ENCODE measurements at regions not wholly inside any gene's neighbourhood (a gene's known extent, or its start where the extent isn't known, plus 50 kb on each side); places are given as distances from the start of the nearest gene placed in this dataset.

DNA sequence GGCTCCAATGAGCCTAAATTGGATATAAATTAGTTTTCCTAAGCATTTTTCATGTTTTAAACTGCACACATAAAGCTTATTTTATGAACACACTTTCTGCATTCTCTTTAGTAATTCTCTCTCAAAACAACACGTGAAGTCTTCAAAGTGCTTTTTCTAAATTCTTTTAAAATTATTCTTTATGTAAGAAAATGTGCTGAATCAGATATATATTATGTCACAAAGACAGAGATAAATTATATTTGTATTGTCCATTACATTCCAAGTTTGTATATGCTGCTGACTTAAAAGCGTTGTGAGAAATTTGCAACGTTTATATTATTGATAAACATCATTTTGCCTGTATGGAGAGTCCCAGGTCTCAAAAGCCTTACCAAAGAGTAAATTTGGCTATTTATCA lies 465.2 kb downstream of the BCAT1 start:
- no peak for DNase-seq (ENCODE audit: low read depth in 1 of 2, low spot score in 1 of 2)
- Histone ChIP-seq H3K4me3 (replicated peaks; ENCODE audit: insufficient read depth, low read length) (no peak overlapping the region), H3K27ac (replicated peaks) (no peak overlapping the region), H3K27me3 (ENCODE audit: insufficient read depth, poor library complexity, severe bottlenecking) (no peaks in the 10 kb centered on the region)
- TF ChIP-seq SPI1 (IDR thresholded peaks at IDR 0.05; ENCODE audit: borderline replicate concordance, low read depth), result no peak
- no peak for TF ChIP-seq POLR2AphosphoS5 (IDR thresholded peaks at IDR 0.05; ENCODE audit: low read depth)

DNA sequence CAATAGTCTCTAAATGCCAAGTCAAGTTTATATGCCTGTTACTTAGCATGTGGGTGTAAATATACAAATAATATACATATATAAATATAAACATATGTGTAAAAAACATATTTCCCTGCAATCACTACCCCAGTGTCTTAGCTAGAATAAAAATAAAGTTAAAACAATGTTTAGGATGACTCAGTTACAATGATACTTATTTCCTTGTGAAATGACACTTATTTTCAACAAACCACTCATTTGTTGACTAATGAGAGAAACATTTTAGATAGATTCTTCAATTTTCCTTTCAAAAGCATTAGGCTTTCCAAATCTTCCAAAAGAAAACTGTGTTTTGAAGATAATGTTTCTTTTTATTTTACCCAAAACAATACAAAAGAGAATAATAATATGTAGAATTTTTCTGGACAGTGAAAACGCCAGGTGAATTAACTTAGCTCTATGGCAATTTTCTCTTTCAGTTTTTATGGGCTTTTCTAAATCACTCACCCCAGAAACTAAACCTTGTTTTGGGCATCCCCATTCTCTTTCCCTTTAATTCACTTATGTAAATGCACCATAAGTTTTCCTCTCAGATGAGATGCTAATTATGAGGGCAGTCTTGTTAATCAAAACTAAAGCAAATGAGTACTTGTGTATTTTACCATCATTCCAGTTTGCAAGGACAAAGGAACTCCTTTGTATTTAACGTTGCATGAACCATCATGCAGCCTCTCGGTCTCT lies 465.9 kb downstream of the BCAT1 start:
- H3K4me3 ChIP-seq (replicated peaks; ENCODE audit: insufficient read depth, low read length), result no peak overlapping the region
- no peak overlapping the region for H3K27ac ChIP-seq (replicated peaks)
- H3K27me3 ChIP-seq (ENCODE audit: insufficient read depth, poor library complexity, severe bottlenecking), result no peaks in the 10 kb centered on the region
- TF ChIP-seq GABPA (IDR thresholded peaks at IDR 0.05; ENCODE audit: low read depth) (no peak), SPI1 (IDR thresholded peaks at IDR 0.05; ENCODE audit: borderline replicate concordance, low read depth) (no peak), POLR2AphosphoS5 (IDR thresholded peaks at IDR 0.05; ENCODE audit: low read depth) (no peak)
- TF ChIP-seq, protein P1, sequence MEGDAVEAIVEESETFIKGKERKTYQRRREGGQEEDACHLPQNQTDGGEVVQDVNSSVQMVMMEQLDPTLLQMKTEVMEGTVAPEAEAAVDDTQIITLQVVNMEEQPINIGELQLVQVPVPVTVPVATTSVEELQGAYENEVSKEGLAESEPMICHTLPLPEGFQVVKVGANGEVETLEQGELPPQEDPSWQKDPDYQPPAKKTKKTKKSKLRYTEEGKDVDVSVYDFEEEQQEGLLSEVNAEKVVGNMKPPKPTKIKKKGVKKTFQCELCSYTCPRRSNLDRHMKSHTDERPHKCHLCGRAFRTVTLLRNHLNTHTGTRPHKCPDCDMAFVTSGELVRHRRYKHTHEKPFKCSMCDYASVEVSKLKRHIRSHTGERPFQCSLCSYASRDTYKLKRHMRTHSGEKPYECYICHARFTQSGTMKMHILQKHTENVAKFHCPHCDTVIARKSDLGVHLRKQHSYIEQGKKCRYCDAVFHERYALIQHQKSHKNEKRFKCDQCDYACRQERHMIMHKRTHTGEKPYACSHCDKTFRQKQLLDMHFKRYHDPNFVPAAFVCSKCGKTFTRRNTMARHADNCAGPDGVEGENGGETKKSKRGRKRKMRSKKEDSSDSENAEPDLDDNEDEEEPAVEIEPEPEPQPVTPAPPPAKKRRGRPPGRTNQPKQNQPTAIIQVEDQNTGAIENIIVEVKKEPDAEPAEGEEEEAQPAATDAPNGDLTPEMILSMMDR (IDR thresholded peaks at IDR 0.05; ENCODE audit: insufficient read depth, low read length), result no peak
- TF ChIP-seq, protein P2, sequence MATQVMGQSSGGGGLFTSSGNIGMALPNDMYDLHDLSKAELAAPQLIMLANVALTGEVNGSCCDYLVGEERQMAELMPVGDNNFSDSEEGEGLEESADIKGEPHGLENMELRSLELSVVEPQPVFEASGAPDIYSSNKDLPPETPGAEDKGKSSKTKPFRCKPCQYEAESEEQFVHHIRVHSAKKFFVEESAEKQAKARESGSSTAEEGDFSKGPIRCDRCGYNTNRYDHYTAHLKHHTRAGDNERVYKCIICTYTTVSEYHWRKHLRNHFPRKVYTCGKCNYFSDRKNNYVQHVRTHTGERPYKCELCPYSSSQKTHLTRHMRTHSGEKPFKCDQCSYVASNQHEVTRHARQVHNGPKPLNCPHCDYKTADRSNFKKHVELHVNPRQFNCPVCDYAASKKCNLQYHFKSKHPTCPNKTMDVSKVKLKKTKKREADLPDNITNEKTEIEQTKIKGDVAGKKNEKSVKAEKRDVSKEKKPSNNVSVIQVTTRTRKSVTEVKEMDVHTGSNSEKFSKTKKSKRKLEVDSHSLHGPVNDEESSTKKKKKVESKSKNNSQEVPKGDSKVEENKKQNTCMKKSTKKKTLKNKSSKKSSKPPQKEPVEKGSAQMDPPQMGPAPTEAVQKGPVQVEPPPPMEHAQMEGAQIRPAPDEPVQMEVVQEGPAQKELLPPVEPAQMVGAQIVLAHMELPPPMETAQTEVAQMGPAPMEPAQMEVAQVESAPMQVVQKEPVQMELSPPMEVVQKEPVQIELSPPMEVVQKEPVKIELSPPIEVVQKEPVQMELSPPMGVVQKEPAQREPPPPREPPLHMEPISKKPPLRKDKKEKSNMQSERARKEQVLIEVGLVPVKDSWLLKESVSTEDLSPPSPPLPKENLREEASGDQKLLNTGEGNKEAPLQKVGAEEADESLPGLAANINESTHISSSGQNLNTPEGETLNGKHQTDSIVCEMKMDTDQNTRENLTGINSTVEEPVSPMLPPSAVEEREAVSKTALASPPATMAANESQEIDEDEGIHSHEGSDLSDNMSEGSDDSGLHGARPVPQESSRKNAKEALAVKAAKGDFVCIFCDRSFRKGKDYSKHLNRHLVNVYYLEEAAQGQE (IDR thresholded peaks at IDR 0.05; ENCODE audit: insufficient replicate concordance, low read depth), result no peak
- no peak for DNase-seq (ENCODE audit: low read depth in 1 of 2, low spot score in 1 of 2)

DNA sequence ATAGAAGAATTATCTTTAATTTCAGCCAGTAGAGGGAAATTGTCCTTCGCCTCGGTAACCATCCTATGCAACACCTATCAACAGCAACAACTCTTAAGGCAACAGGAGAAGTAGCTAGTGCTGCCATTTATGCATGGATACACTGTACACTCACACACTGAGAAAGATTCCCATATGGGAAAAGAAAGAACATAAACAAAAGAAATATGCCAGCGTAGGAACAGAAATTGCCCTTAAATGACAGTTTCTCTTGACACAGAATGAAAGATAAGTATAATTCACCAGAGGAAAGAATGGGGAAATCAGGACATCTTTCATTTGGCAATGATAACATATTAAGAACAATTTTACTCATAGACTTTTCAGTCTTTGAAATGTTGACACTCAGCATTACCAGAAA lies 466.9 kb downstream of the BCAT1 start:
- DNase-seq (ENCODE audit: low read depth in 1 of 2, low spot score in 1 of 2), result no peak
- H3K27me3 ChIP-seq (ENCODE audit: insufficient read depth, poor library complexity, severe bottlenecking), result no peaks in the 10 kb centered on the region
- TF ChIP-seq GABPA (IDR thresholded peaks at IDR 0.05; ENCODE audit: low read depth) (no peak), SPI1 (IDR thresholded peaks at IDR 0.05; ENCODE audit: borderline replicate concordance, low read depth) (no peak), POLR2AphosphoS5 (IDR thresholded peaks at IDR 0.05; ENCODE audit: low read depth) (no peak)
- TF ChIP-seq, protein P1 (IDR thresholded peaks at IDR 0.05; ENCODE audit: insufficient read depth, low read length), result no peak
- TF ChIP-seq, protein P2 (IDR thresholded peaks at IDR 0.05; ENCODE audit: insufficient replicate concordance, low read depth), result no peak
- no peak overlapping the region for H3K4me3 ChIP-seq (replicated peaks; ENCODE audit: insufficient read depth, low read length)
- H3K27ac ChIP-seq (replicated peaks), result no peak overlapping the region

DNA sequence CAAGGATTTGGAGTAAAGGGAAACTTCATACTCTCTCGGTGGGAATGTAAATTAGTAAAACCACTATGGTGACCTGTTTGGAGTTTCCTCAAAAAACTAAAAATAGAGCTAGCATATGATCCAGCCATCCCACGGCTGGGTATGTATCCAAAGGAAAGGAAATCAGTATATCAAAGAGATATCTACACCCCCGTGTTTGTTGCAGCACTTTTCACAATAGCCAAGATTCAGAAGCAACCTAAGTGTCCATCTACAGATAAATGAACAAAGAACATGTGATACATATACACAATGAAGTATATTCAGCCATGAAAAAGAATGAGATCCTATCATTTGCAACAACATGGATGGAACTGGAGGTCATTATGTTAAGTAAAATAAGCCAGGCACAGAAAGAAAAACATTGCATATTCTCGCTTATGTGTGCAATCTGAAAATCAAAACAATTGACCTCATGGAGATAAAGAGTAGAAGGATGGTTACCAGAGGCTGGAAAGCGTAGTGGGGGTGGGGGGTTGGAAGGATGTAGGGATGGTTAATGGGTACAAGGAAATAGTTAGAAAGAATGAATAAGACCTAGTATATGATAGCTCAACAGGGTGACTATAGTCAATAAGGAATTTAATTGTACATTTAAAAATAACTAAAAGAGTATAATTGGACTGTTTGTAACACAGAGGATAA lies 468.0 kb downstream of the BCAT1 start:
- no peak for DNase-seq (ENCODE audit: low read depth in 1 of 2, low spot score in 1 of 2)
- H3K27me3 ChIP-seq (ENCODE audit: insufficient read depth, poor library complexity, severe bottlenecking), result no peaks in the 10 kb centered on the region
- no peak overlapping the region for H3K4me3 ChIP-seq (replicated peaks; ENCODE audit: insufficient read depth, low read length)
- TF ChIP-seq SPI1 (IDR thresholded peaks at IDR 0.05; ENCODE audit: borderline replicate concordance, low read depth) (no peak), GABPA (IDR thresholded peaks at IDR 0.05; ENCODE audit: low read depth) (no peak), POLR2AphosphoS5 (IDR thresholded peaks at IDR 0.05; ENCODE audit: low read depth) (no peak)
- TF ChIP-seq, protein P1 (IDR thresholded peaks at IDR 0.05; ENCODE audit: insufficient read depth, low read length), result no peak
- TF ChIP-seq, protein P2 (IDR thresholded peaks at IDR 0.05; ENCODE audit: insufficient replicate concordance, low read depth), result no peak
- no peak overlapping the region for H3K27ac ChIP-seq (replicated peaks)
